GM10248 (cell line): ENCODE measurements at regions not wholly inside any gene's neighbourhood (a gene's known extent, or its start where the extent isn't known, plus 50 kb on each side); places are given as distances from the start of the nearest gene placed in this dataset.

Experiments used
- CTCF ChIA-PET: fragments of 300-600 bp; sonication (Branson Sonifier 250); formaldehyde crosslinking; extraction: SDS; loops from one replicate; lab custom pipeline; 2021; ENCODE audit warnings: antibody characterized with exemption; lab: Yijun Ruan, JAX
- POLR2A ChIA-PET: fragments of 350-650 bp; sonication (Branson Sonifier 250); formaldehyde crosslinking; extraction: SDS; loops from one replicate; lab custom pipeline; 2020; ENCODE audit warnings: antibody characterized with exemption; lab: Yijun Ruan, JAX
- DNase-seq: peaks from one replicate; pipeline ENCODE4 v3.0.0; 2012; ENCODE audit errors: extremely low spot score
- CTCF ChIP-seq: IDR thresholded peaks from 2 replicates; pipeline ENCODE4 v1.5.1; 2012; ENCODE audit warnings: mild to moderate bottlenecking, low read depth; ENCODE audit errors: extremely low read depth, missing control alignments, control extremely low read depth

GRCh38 chr12:46506198-46506597 is 133.6 kb upstream of the SLC38A2 start:
- ChIA-PET POLR2A (no interaction called here), CTCF (no interaction called here)
- no peak for DNase-seq
- TF ChIP-seq CTCF, result no peak

GRCh38 chr12:46504494-46504893 is 131.9 kb upstream of the SLC38A2 start:
- no peak for DNase-seq
- ChIA-PET POLR2A (no interaction called here), CTCF (no interaction called here)
- no peak for TF ChIP-seq CTCF

- ChIA-PET CTCF (no interaction called here), POLR2A (no interaction called here)
- DNase-seq, result no peak
- TF ChIP-seq CTCF, result no peak
Observed at GRCh38 chr12:46503637-46504175, 131.1 kb upstream of the SLC38A2 start.

- TF ChIP-seq CTCF, result no peak
- DNase-seq, result no peak
- ChIA-PET POLR2A (no interaction called here), CTCF (no interaction called here)
Observed at GRCh38 chr12:46500673-46501072, 128.1 kb upstream of the SLC38A2 start.

- POLR2A ChIA-PET, result no interaction called here
- CTCF ChIA-PET, result interaction anchor here (1.0 kb wide), 1 partner anchor 12 kb away, joined by 3 read pairs; no protein-coding TSS in a partner anchor
- no peak for TF ChIP-seq CTCF
- DNase-seq, result no peak
Observed at GRCh38 chr12:46499901-46500300, 127.3 kb upstream of the SLC38A2 start.

GRCh38 chr12:46499226-46499625 is 126.7 kb upstream of the SLC38A2 start:
- no peak for DNase-seq
- CTCF ChIA-PET, result interaction anchor here (1.0 to 1.2 kb wide), 2 partner anchors 12 to 15 kb away, joined by 3 read pairs; no protein-coding TSS in a partner anchor
- TF ChIP-seq CTCF, result no peak
- POLR2A ChIA-PET, result no interaction called here
